Fibroblast of the aortic adventitia (primary cell): ENCODE measurements at regions not wholly inside any gene's neighbourhood (a gene's known extent, or its start where the extent isn't known, plus 50 kb on each side); places are given as distances from the start of the nearest gene placed in this dataset.

Experiments
- DNase-seq: peaks from one replicate; pipeline ENCODE4 v3.0.0-alpha.2; 2010; ENCODE audit warnings: low read depth
- H3K4me3 ChIP-seq: 2 replicates; pipeline ENCODE4 v1.5.1; 2011; ENCODE audit warnings: low read depth, mild to moderate bottlenecking, control low read depth, low read length, moderate library complexity
- CTCF ChIP-seq: IDR thresholded peaks from 2 replicates; pipeline ENCODE4 v1.5.1; 2011; ENCODE audit warnings: mild to moderate bottlenecking, low read length, control low read depth, inconsistent platforms; ENCODE audit not compliant: insufficient read depth

DNA sequence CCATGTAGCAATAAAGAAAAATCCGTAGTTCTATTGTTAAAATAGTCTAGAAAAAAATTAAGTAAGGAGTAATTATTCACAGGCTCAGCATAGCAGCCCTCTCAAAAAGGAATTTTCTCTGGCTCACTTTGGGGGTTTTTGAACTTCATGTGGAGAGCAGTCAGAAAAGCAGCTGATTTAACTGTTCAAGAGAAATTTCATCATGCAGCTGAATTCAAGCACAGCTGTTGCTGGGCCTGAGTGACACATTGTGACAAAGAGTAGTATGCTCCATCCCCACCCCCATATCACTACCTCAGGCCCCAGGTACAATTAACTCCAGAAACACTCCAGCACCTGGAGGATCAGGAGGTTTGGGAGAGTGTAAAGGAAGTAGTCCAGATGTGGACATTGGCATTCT lies 272.1 kb downstream of the FAM76B start:
- peak; percentile 64 for DNase-seq
- no peak for TF ChIP-seq CTCF
- no peak overlapping the region for H3K4me3 ChIP-seq

- TF ChIP-seq CTCF: no peak
- no peak overlapping the region for H3K4me3 ChIP-seq
- peak; percentile 79 for DNase-seq
Observed at GRCh38 chr11:95516786-95517185, 272.8 kb downstream of the FAM76B start.

- no peak for DNase-seq
- no peak for TF ChIP-seq CTCF
- H3K4me3 ChIP-seq: no peak overlapping the region
Observed at GRCh38 chr11:95516175-95516574, 273.4 kb downstream of the FAM76B start.

GRCh38 chr11:95515371-95515770 lies 274.2 kb downstream of the FAM76B start:
- H3K4me3 ChIP-seq: no peak overlapping the region
- peak; percentile 35 for DNase-seq
- no peak for TF ChIP-seq CTCF

GRCh38 chr11:95514416-95515110 lies 275.0 kb downstream of the FAM76B start:
- H3K4me3 ChIP-seq: no peak overlapping the region
- DNase-seq: no peak
- no peak for TF ChIP-seq CTCF

DNA sequence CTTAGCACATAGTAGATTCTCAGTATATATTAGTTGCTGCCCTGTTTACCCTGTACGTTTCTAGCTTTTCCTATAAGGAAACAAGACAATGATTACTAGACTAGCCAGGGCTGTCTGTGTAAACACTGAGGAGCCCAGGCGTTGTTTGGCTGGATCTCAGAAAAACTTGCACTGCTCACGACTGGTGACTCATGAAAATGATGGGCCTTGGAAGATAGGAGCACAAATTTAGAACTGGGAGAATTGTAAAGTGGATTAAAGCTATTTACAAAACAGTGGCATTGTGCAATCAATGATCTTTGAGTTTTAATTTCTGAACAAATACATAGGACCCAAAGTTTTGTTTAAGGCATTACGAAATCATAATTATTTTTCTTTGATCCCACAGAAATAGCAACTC lies 276.9 kb downstream of the FAM76B start:
- no peak for TF ChIP-seq CTCF
- peak; percentile 96 for DNase-seq
- H3K4me3 ChIP-seq: no peak overlapping the region

GRCh38 chr11:95512177-95512576 lies 277.4 kb downstream of the FAM76B start:
- DNase-seq: peak; percentile 97
- no peak overlapping the region for H3K4me3 ChIP-seq
- no peak for TF ChIP-seq CTCF
